KOPT-K1 (cell line): ENCODE measurements at regions not wholly inside any gene's neighbourhood (a gene's known extent, or its start where the extent isn't known, plus 50 kb on each side); places are given as distances from the start of the nearest gene placed in this dataset.

ENCODE experiments used
- H3K27ac ChIP-seq: fragments of 200-600 bp; sonication (generic); 2 replicates; pipeline ENCODE4 v1.5.1; 2016; ENCODE audit warnings: antibody characterized with exemption, mild to moderate bottlenecking, low read depth, low read length; ENCODE audit not compliant: poor library complexity, severe bottlenecking
- H3K36me3 ChIP-seq: fragments of 200-600 bp; sonication (generic); 2 replicates; pipeline ENCODE4 v1.5.1; 2017; ENCODE audit warnings: antibody characterized with exemption, mild to moderate bottlenecking, low read length, moderate library complexity; ENCODE audit not compliant: insufficient read depth
- H3K9me3 ChIP-seq: fragments of 200-600 bp; sonication (generic); 2 replicates; pipeline ENCODE4 v1.5.1; 2017; ENCODE audit warnings: antibody characterized with exemption, low read length, mild to moderate bottlenecking; ENCODE audit not compliant: insufficient read depth, poor library complexity, severe bottlenecking

DNA sequence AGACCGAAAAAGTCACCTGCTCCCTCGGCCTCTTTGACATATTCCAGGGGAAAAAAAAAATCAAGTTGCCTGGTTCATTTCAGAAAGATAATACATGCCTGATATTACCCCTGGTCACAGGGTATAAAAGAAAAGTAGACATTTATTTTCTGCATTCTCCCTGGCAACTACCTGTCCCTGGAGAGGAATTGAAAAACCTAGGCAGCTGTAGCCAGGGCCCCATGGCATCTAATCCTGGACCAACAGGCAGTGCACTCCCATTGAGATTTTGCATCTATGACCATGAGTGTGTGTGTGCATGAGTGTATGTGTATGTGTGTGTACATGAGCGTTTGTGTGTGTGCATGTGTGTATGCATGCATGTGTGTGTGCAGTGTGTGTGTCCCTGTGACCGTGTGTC, 338.2 kb upstream of the PFKP start:
- Histone ChIP-seq H3K27ac (no peak overlapping the region), H3K36me3 (no peaks in the 10 kb centered on the region)

DNA sequence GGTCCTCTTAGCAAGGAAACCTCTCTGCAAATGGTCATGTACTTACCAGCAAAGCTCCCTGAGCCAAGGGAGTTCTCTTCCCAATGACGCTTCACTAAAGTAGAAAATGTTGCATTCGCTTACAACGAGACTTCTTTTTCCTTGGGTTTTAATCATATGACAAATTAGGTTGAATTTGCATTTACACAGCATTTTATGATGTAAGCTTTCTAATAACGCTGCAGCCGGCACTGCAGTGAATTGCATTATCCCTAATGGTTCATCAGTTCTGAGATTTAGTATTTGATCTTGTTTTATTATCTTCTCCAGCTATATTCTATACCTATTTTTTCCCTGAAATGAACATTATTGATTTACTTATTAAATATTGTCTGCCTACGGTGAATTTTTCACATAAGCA, 339.3 kb upstream of the PFKP start:
- H3K36me3 ChIP-seq: no peaks in the 10 kb centered on the region
- H3K9me3 ChIP-seq: no peaks in the 10 kb centered on the region
- H3K27ac ChIP-seq: no peak overlapping the region

More for the DNA sequence above, 338.2 kb upstream of the PFKP start:
- no peaks in the 10 kb centered on the region for H3K9me3 ChIP-seq

DNA sequence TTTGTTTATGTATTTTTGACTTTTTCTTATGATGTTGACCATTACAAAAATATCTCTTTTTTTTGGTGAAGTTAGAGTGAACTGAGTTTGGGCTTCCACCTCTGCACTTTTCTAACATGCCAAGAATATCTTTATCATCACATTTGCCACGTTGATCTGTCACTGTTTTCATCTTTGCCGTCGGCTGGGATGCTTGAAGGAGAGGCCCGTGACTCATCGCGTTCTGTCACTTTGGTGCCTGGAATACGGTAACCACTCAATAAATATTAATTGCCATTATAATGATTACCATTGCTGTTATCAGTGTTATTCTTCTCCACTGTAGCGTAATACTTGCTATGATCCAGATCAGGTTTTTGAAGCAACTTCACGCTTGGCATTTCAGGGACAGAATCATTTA, 350.8 kb upstream of the PFKP start:
- Histone ChIP-seq H3K27ac (no peak overlapping the region), H3K9me3 (peaks cover 1% of the 10 kb centered on the region), H3K36me3 (no peaks in the 10 kb centered on the region)

DNA sequence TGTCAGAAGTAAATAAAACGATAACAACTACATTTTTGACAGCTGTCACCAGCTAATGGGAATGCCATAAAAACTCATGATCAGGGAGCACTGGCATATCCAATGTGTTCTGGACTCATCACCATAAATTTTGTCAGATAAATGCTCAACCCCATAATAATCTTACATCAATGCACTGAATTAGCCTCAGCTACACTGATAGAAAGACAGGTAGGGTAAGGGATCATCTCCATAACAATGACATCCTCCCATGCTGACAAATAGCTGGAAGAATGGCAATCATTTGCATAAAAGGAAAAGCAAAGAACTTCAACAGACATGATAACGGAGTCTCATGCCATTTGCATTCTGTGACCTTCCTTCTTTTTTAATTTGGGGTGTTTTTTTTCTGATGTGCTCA, 352.8 kb upstream of the PFKP start:
- H3K27ac ChIP-seq: no peak overlapping the region
- peaks cover 20% of the 10 kb centered on the region for H3K9me3 ChIP-seq
- H3K36me3 ChIP-seq: no peaks in the 10 kb centered on the region

DNA sequence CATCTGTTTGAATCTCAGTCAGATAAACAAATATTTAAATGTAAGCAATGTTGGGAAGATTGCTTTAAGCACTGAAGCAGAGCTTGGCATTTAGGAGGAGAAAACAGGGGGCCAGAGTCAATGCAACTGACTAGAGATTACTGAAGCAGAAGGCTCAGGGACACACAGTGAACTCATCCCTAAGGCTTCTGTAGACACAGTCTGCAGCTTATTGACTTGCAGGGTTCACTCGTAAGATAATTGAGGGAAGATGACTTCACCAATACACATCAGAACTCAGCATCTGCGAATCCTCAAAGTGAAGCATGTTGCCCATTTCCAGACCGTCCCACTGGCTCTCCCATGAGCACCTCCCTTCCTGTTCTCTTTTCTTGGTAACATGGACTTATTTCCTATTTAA, 363.4 kb upstream of the PFKP start:
- no peak overlapping the region for H3K27ac ChIP-seq
- no peaks in the 10 kb centered on the region for H3K36me3 ChIP-seq
- H3K9me3 ChIP-seq: peaks cover 6% of the 10 kb centered on the region

DNA sequence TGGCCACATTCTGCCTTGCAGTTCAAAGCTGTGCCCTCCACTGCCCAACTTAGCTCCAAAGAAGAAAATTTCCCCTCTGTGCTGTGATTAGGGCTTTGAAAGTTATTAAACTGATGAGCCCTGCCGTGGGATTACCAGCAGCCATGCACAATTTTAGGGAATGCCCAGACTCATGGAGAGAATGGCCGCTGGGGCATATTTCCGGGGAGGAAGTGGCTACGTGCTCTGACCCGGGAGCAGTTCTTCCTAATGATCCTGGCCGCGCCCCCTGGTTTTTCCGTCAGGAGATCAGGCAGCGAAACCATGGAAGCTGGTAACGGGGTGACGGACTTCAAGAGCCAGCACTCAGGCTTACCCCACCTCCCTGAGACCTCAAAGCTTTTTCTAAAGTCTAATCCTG, 365.5 kb upstream of the PFKP start:
- H3K36me3 ChIP-seq: no peaks in the 10 kb centered on the region
- H3K9me3 ChIP-seq: no peaks in the 10 kb centered on the region
- H3K27ac ChIP-seq: no peak overlapping the region

DNA sequence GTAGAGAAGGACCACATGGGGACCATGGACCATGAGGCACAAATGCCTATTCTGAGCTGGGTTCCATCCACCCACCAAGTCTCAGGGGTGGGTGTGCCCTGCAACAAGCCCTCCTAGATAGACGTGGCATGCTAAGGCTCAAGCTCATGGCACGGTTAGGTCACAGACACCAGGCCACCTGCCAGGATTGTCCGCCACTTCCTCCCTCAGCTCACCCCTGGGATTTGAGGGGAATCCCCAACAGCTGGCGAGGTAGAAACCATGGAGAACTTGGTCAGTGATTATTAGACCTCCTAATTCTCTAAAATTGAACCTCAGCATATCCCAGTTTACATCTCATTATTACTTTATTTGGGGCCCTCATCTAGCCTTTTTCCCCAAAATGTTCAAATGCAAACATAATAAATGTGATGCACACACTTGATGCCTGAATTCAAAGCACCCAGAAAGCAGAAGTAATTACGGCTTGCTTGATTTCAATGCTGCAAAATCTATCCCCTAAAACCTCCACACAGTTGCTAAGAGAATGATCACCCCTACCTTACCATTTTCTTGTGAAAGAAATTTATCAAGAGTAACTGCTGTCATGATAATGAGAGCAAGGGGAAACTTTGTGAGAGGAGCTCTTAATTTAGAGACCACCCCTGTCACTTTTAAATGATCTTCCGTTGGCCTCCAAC, 366.6 kb upstream of the PFKP start:
- Histone ChIP-seq H3K9me3 (no peaks in the 10 kb centered on the region), H3K36me3 (no peaks in the 10 kb centered on the region), H3K27ac (no peak overlapping the region)

DNA sequence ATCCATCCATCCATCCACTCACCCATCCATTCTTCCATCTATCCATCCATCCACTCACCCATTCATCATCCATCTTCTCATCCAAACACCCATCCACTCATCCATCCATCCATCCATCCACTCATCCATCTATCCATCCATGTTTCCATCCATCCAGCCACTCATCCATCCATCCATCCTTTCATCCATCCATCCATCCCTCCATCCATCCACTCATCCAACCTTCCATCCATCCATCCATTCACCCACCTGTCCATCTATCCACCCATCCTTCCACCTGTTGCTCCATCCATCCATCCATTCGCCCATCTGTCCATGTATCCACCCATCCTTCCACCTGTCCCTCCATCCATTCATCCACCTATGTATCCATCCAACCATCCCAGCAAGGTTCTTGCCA, 378.4 kb upstream of the PFKP start:
- no peaks in the 10 kb centered on the region for H3K9me3 ChIP-seq
- H3K27ac ChIP-seq: no peak overlapping the region
- no peaks in the 10 kb centered on the region for H3K36me3 ChIP-seq

DNA sequence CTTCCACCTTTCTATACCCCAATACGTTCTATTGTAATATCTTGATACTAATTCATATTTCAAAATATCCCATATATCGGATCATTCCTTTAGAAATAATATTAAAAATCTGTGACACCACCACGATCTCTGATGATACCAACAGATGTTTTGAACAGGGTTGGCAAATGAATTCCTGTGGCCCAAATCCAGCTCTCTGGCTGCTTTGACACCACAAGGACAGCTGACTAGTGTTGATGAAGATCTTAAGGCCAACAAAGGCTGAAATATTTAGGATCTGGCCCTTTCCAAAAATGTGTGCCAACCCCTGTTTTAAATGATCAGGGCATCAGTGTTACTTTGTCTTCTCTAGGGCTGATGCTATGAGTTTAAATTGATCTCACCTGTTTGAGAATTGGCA, 380.7 kb upstream of the PFKP start:
- Histone ChIP-seq H3K9me3 (no peaks in the 10 kb centered on the region), H3K27ac (no peak overlapping the region), H3K36me3 (no peaks in the 10 kb centered on the region)

DNA sequence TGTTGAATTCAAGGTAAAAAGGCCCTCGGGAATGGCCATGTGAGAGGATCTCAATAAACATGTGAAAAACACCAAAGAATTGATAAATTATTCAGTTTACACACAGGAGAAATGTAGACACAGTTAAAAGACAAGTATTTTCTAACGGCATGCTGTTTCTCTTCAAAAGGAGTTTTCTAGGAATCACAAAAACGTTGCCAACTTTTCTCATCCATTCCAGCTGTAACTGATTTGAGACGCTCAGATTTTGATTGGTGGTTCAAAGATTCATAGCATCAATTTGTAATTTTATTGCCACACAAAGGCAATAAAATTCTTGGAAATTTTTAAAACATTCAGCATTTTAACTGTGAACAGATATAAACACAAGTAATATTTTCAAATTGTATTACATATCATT, 384.9 kb upstream of the PFKP start:
- Histone ChIP-seq H3K36me3 (no peaks in the 10 kb centered on the region), H3K9me3 (no peaks in the 10 kb centered on the region), H3K27ac (no peak overlapping the region)

DNA sequence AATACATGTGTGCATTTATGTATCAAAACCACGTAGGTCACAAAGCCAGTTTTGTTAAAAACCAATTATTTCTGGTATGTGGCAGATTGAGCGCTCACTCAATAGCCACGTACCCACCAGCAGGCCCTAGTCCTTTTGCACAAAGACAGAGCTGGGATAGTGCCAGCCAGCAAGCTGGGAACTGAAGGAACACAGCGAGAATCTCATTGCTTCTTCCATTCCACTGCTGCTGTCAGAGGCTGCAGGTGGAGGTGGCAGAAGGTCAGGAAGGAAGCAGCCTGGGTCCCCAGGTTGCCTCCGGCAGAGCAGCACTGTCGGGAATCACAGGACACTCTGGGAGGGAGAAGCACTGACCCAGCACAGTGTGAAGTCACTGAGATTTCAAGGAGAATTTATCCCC, 385.5 kb upstream of the PFKP start:
- H3K9me3 ChIP-seq: no peaks in the 10 kb centered on the region
- H3K27ac ChIP-seq: no peak overlapping the region
- H3K36me3 ChIP-seq: no peaks in the 10 kb centered on the region

DNA sequence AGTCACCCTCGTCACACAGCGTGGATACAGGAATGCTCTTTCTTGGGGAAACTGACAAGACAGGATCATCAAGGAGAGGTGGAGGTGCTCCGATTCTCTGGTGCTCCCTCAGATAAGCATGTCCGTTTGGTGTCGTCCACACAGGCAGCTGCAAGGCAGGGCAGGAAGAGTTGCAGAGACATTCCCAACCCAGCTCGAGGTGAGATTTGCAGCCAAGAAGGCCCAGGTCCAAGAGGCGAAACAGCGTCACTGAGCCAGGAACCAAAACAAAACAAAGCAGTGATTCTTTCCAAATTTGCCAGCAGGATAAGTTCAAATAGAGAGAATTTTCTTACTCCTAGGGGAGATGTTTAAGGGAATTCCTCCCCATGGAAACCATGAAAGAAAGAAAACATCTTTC, 386.5 kb upstream of the PFKP start:
- Histone ChIP-seq H3K9me3 (no peaks in the 10 kb centered on the region), H3K27ac (no peak overlapping the region), H3K36me3 (no peaks in the 10 kb centered on the region)

DNA sequence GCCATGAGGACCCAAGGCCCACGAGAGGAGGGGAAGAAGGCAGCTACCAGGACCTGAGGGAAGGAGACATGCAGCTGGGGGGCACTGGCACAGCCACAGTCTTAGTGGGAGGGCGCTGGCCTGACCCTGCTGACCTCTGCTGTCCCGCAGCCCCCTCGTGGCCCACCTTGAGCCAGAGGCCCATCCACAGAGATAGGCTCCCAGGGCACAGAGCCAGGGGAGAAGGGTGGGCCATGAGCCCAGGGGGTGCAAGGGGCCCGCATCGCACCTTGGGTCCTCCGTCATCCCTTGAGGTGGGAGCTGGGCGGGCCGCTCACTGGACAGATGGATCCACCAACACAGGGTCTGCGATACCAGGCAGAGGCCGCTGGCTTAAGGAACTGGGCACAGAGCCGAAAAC, 387.7 kb upstream of the PFKP start:
- no peak overlapping the region for H3K27ac ChIP-seq
- H3K9me3 ChIP-seq: no peaks in the 10 kb centered on the region
- no peaks in the 10 kb centered on the region for H3K36me3 ChIP-seq

DNA sequence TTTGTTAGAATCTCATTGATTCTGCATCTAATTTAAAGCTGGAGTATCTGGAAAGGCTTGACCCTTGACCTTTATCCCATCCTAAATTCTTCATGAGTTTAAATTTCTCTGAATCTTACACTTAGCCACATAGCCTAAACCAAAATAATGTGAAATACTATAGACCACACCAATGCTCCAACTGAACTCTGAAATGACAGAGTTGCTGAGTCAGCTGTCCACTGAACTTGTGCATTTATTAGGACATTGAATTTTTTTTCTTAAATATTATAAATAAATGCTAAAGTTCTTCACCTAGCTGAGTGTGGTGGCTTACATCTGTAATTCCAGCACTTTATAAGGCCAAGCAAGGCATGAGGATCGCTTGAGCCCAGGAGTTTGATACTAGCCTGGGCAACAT, 390.9 kb upstream of the PFKP start:
- Histone ChIP-seq H3K27ac (no peak overlapping the region), H3K9me3 (no peaks in the 10 kb centered on the region), H3K36me3 (no peaks in the 10 kb centered on the region)

DNA sequence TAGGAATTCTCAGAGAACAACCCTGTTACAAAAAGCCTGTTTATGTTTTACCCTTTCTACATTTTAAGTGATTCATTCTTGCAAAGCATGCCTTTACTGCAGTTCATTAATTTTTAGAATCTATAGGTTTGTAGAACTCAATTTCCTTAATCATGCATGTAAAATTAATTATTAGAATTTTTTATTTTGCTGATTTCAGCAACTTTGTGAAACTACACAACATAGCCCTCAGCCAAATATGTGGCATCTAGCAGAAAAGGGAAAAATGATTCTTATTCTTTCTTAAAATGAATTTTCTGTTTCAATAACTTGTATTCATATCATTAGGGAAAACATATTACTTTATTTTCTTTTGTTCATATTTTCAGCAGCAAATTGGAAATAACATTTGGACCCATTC, 392.9 kb upstream of the PFKP start:
- H3K27ac ChIP-seq: no peak overlapping the region
- H3K36me3 ChIP-seq: no peaks in the 10 kb centered on the region
- H3K9me3 ChIP-seq: no peaks in the 10 kb centered on the region

DNA sequence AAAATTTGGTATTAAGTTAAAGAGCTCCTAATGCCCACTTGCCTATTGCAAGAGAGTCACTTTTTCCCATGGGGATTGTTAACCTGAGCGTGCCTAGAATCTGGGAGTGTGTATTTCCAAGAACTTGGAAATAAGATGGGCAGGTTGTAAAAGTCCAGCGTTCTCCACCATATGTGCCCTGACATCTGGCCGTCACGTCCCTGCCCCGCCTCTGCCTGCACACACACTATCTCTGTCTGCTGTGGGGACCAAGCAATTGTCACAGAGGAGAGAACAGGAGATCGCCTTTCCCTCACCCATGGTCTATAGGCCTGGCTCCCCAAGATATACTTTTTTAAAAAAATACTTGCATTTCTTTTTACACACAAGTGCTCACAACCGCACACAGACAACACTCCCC, 396.5 kb upstream of the PFKP start:
- Histone ChIP-seq H3K9me3 (no peaks in the 10 kb centered on the region), H3K36me3 (no peaks in the 10 kb centered on the region), H3K27ac (no peak overlapping the region)
